Fibroblast of mammary gland (primary cell): ENCODE measurements at regions not wholly inside any gene's neighbourhood (a gene's known extent, or its start where the extent isn't known, plus 50 kb on each side); places are given as distances from the start of the nearest gene placed in this dataset.

Source experiments
- DNase-seq: peaks from one replicate; pipeline ENCODE4 v3.0.0-alpha.2; 2010; ENCODE audit warnings: low read depth
- H3K4me3 ChIP-seq: 2 replicates; pipeline ENCODE4 v1.5.1; 2011; ENCODE audit warnings: low read depth, mild to moderate bottlenecking, low read length, moderate library complexity; ENCODE audit not compliant: control insufficient read depth
- TF ChIP-seq, protein P1 (sequence below): conservative IDR thresholded peaks from 2 replicates; pipeline ENCODE4 v1.5.1; 2011; ENCODE audit warnings: low read depth, low read length, inconsistent platforms; ENCODE audit not compliant: control insufficient read depth, insufficient read depth

- no peak for DNase-seq
- TF ChIP-seq, protein P1, sequence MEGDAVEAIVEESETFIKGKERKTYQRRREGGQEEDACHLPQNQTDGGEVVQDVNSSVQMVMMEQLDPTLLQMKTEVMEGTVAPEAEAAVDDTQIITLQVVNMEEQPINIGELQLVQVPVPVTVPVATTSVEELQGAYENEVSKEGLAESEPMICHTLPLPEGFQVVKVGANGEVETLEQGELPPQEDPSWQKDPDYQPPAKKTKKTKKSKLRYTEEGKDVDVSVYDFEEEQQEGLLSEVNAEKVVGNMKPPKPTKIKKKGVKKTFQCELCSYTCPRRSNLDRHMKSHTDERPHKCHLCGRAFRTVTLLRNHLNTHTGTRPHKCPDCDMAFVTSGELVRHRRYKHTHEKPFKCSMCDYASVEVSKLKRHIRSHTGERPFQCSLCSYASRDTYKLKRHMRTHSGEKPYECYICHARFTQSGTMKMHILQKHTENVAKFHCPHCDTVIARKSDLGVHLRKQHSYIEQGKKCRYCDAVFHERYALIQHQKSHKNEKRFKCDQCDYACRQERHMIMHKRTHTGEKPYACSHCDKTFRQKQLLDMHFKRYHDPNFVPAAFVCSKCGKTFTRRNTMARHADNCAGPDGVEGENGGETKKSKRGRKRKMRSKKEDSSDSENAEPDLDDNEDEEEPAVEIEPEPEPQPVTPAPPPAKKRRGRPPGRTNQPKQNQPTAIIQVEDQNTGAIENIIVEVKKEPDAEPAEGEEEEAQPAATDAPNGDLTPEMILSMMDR = no peak
These were observed 150.7 kb upstream of the WDR11 start for GRCh38 chr10:120700426-120700825.

GRCh38 chr10:120701381-120701780, 149.8 kb upstream of the WDR11 start:
- TF ChIP-seq, protein P1 = no peak
- DNase-seq = no peak
- H3K4me3 ChIP-seq = no peak overlapping the region

More at GRCh38 chr10:120700426-120700825, 150.7 kb upstream of the WDR11 start:
- no peak overlapping the region for H3K4me3 ChIP-seq

DNA sequence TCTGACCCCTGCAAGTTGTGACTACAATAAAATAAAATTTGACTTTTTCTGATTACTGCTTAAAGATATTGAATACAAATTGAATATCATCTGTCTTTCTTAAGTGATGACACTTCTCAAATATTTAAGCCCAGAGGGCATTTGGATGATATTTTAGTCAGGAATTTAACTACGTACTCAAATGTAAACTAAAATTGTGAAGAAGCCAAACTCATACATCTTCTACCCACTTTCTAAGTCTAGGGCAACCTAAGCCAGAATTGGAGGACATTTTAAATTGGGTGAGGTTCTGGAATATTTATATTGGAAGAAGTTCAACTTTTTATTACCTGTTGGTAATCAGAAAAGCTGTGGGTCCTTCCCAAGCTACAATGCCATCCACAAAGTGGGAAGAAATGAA, 149.1 kb upstream of the WDR11 start:
- no peak overlapping the region for H3K4me3 ChIP-seq
- no peak for DNase-seq

GRCh38 chr10:120705309-120705708, 145.9 kb upstream of the WDR11 start:
- TF ChIP-seq, protein P1 = no peak
- DNase-seq = no peak
- no peak overlapping the region for H3K4me3 ChIP-seq

More for the DNA sequence above, 149.1 kb upstream of the WDR11 start:
- TF ChIP-seq, protein P1 = no peak

GRCh38 chr10:120710076-120710475, 141.1 kb upstream of the WDR11 start:
- DNase-seq = no peak
- TF ChIP-seq, protein P1 = no peak
- no peak overlapping the region for H3K4me3 ChIP-seq

DNA sequence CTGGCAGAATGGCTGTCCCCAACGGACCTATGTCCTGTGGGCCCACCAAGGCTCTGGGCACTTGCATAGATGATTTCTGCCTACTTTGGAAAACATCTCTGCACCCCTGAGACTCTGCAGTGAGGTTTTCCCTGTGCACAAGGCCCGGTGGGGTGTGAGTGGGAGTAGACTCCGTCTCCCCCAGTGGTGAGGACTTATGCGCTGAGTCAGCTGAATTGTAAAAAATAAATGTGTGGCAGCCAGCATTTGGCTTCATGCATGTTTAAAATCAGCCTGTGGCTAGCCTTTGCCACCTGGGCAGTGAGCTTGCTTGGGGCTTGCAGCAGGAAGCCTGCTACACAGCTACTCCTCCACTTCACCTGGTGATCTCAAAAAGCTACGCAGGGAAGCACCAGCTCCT, 139.3 kb upstream of the WDR11 start:
- no peak for DNase-seq
- H3K4me3 ChIP-seq = no peak overlapping the region
- TF ChIP-seq, protein P1 = no peak
